ENCODE measurements at regions not wholly inside any gene's neighbourhood (a gene's known extent, or its start where the extent isn't known, plus 50 kb on each side); places are given as distances from the start of the nearest gene placed in this dataset.

DNA sequence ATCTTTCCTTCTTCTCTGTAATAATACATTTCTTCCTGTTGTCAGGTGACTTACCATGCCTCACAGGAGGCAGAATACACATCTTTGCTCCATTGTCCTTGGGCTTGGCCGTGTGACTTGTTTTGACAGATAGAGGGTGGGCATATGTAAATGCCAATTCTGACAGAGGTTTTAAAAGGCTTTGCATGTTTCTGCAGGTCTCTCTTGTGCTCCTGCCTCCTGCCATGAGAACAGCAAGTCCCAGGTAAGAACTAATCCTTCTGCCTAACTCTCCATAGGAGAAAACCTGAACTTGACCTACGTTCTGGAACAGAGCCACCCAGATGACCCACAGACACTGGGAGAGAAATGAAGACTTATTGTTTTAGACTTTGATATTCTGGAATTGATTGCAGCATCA is 88.7 kb upstream of the TNFSF11 start:
- Histone ChIP-seq H4K8ac (ENCODE audit: extremely low read depth, insufficient read depth, low read length) (no peak overlapping the region), H3K4me3 (ENCODE audit: extremely low read depth in 1 of 4, insufficient read depth in 2 of 4, low read depth in 3 of 4, low read length in 4 of 4) (no peak overlapping the region), H3K4ac (replicated peaks; ENCODE audit: insufficient read length, low read depth, low read length) (no peak overlapping the region), H2BK12ac (ENCODE audit: low read depth, low read length) (no peak overlapping the region), H2AK5ac (ENCODE audit: low read depth, low read length) (no peak overlapping the region), H2BK120ac (replicated peaks; ENCODE audit: low read depth, low read length) (no peak overlapping the region), H3K9me3 (ENCODE audit: insufficient read depth in 2 of 2, low read depth in 1 of 2, low read length in 1 of 2) (no peaks in the 10 kb centered on the region), H3K14ac (ENCODE audit: insufficient read length) (no peak overlapping the region), H3K23ac (ENCODE audit: insufficient read length) (no peak overlapping the region), H3K23me2 (ENCODE audit: low read depth, low read length) (no peaks in the 10 kb centered on the region), H3K27me3 (replicated peaks in 1 of 4; ENCODE audit: control insufficient read depth in 3 of 4, extremely low read depth in 1 of 4, insufficient read depth in 3 of 4, low read length in 3 of 4) (no peaks in the 10 kb centered on the region), H3K56ac (replicated peaks; ENCODE audit: insufficient read length, low read depth, low read length) (no peak overlapping the region), H2BK5ac (ENCODE audit: low read depth, low read length) (no peak overlapping the region), H3K4me1 (replicated peaks in 1 of 4; ENCODE audit: control insufficient read depth in 3 of 4, insufficient read depth in 4 of 4, low read length in 3 of 4) (no peaks in the 10 kb centered on the region), H2BK15ac (ENCODE audit: low read length) (no peak overlapping the region), H3K4me2 (ENCODE audit: insufficient read depth in 1 of 2, low read depth in 2 of 2, low read length in 2 of 2) (no peak overlapping the region), H3K27ac (ENCODE audit: low read depth, low read length) (no peak overlapping the region), H3K79me2 (ENCODE audit: control insufficient read depth in 1 of 2, insufficient read depth in 2 of 2, low read length in 2 of 2) (no peaks in the 10 kb centered on the region), H3K79me1 (ENCODE audit: low read depth, low read length) (no peaks in the 10 kb centered on the region), H3K18ac (ENCODE audit: extremely low read depth, low read length) (no peak overlapping the region), H2BK20ac (ENCODE audit: low read length) (no peak overlapping the region), H4K91ac (replicated peaks; ENCODE audit: insufficient read length, low read length) (no peak overlapping the region), H4K5ac (ENCODE audit: insufficient read length, low read depth, low read length) (no peak overlapping the region), H2AFZ (ENCODE audit: low read length) (no peak overlapping the region), H3K9ac (replicated peaks in 1 of 4; ENCODE audit: extremely low read depth in 1 of 4, low read depth in 3 of 4, low read length in 3 of 4) (no peak overlapping the region), H3K36me3 (ENCODE audit: control insufficient read depth in 2 of 4, insufficient read depth in 4 of 4, low read length in 3 of 4) (no peaks in the 10 kb centered on the region), H4K20me1 (replicated peaks in 1 of 2; ENCODE audit: control insufficient read depth in 1 of 2, insufficient read depth in 2 of 2, low read length in 2 of 2) (no peaks in the 10 kb centered on the region)
- WGBS, 2 experiments (ENCODE audit: extremely low coverage in 1 of 2, insufficient coverage in 1 of 2, insufficient read length in 1 of 2, insufficient replicate concordance in 2 of 2, low coverage in 1 of 2, low lambda C conversion rate in 2 of 2, missing lambda C conversion rate in 1 of 2): 83% methylated on average over 2 of the region's 2 CpGs; no CpG with 5 or more reads in 1 of the 2 experiments
- DNase-seq (ENCODE audit: low read depth in 1 of 2, low spot score in 2 of 2) (no peak), FAIRE-seq (no peak)
- POLR2A ChIA-PET (ENCODE audit: partially characterized antibody): no interaction called here
- CTCF ChIA-PET (ENCODE audit: partially characterized antibody): no interaction called here
- TF ChIP-seq BCL11A (IDR thresholded peaks at IDR 0.05; ENCODE audit: low read depth in 2 of 2, low read length in 2 of 2): no peak
- TF ChIP-seq SAP30 (IDR thresholded peaks at IDR 0.05; ENCODE audit: insufficient read depth, insufficient replicate concordance, low read length): no peak
- no peak for TF ChIP-seq NANOG (IDR thresholded peaks at IDR 0.05; ENCODE audit: insufficient read depth, low read depth, low read length, poor library complexity, severe bottlenecking)
- no peak for TF ChIP-seq RFX5 (IDR thresholded peaks at IDR 0.05; ENCODE audit: borderline replicate concordance, low read depth, low read length)
- no peak for TF ChIP-seq POLR2AphosphoS5 (IDR thresholded peaks at IDR 0.05; ENCODE audit: low read depth, low read length)
- TF ChIP-seq HDAC6 (IDR thresholded peaks at IDR 0.05; ENCODE audit: low read depth, low read length): no peak
- no peak for TF ChIP-seq BACH1 (IDR thresholded peaks at IDR 0.05; ENCODE audit: low read length)
- TF ChIP-seq POU5F1 (IDR thresholded peaks at IDR 0.05; ENCODE audit: low read depth, low read length): no peak
- no peak for TF ChIP-seq KDM5A (IDR thresholded peaks at IDR 0.05; ENCODE audit: low read length)
- no peak for TF ChIP-seq SIN3A (conservative IDR thresholded peaks at IDR 0.05 in 1 of 2, IDR thresholded peaks at IDR 0.05 in 1 of 2; ENCODE audit: low read depth in 1 of 2, low read length in 2 of 2)
- no peak for TF ChIP-seq KDM4A (IDR thresholded peaks at IDR 0.05; ENCODE audit: low read depth, low read length, severe bottlenecking)
- TF ChIP-seq, protein P1, sequence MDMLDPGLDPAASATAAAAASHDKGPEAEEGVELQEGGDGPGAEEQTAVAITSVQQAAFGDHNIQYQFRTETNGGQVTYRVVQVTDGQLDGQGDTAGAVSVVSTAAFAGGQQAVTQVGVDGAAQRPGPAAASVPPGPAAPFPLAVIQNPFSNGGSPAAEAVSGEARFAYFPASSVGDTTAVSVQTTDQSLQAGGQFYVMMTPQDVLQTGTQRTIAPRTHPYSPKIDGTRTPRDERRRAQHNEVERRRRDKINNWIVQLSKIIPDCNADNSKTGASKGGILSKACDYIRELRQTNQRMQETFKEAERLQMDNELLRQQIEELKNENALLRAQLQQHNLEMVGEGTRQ (IDR thresholded peaks at IDR 0.05; ENCODE audit: low read length): no peak
- no peak for TF ChIP-seq PHF8 (conservative IDR thresholded peaks at IDR 0.05; ENCODE audit: low read depth, low read length)
- no peak for TF ChIP-seq NRF1 (IDR thresholded peaks at IDR 0.05; ENCODE audit: low read depth, low read length)

Measured in H1 (cell line).